ENCODE measurements at regions not wholly inside any gene's neighbourhood (a gene's known extent, or its start where the extent isn't known, plus 50 kb on each side); places are given as distances from the start of the nearest gene placed in this dataset.

- no peak for TF ChIP-seq CTCF (IDR thresholded peaks at IDR 0.05)
- Mint-ChIP-seq H3K9me3 (no peaks in the 10 kb centered on the region), H3K27me3 (peaks cover 8% of the 10 kb centered on the region), H3K4me1 (ENCODE audit: low read depth) (no peaks in the 10 kb centered on the region), H3K4me3 (no peak overlapping the region), H3K27ac (no peak overlapping the region), H3K36me3 (ENCODE audit: low read depth) (no peaks in the 10 kb centered on the region)
- no peak for DNase-seq
- CTCF ChIA-PET = no interaction called here
- intact Hi-C loops (cut with micrococcal nuclease) = no loop called here
- no peak for ATAC-seq
- POLR2A ChIA-PET = no interaction called here
These were observed 205.1 kb upstream of the CHD1 start for GRCh38 chr5:99133921-99134320.

- no peak for DNase-seq
- Mint-ChIP-seq H3K9me3 (no peaks in the 10 kb centered on the region), H3K27me3 (peaks cover 5% of the 10 kb centered on the region), H3K4me3 (no peak overlapping the region), H3K36me3 (ENCODE audit: low read depth) (no peaks in the 10 kb centered on the region), H3K27ac (no peak overlapping the region), H3K4me1 (ENCODE audit: low read depth) (no peaks in the 10 kb centered on the region)
- ChIA-PET CTCF (no interaction called here), POLR2A (interaction anchor here (1.2 kb wide), 1 partner anchor 12 kb away, joined by 3 read pairs; no protein-coding TSS in a partner anchor)
- no peak for TF ChIP-seq CTCF (IDR thresholded peaks at IDR 0.05)
- intact Hi-C loops (cut with micrococcal nuclease) = no loop called here
- ATAC-seq = peak; percentile 45
These were observed 201.1 kb upstream of the CHD1 start for GRCh38 chr5:99129768-99130501.

- ATAC-seq (no peak), DNase-seq (no peak)
- no peak for TF ChIP-seq CTCF (IDR thresholded peaks at IDR 0.05)
- POLR2A ChIA-PET = no interaction called here
- H3K27ac Mint-ChIP-seq = no peak overlapping the region
- no peak overlapping the region for H3K4me3 Mint-ChIP-seq
- intact Hi-C loops (cut with micrococcal nuclease) = no loop called here
- H3K9me3 Mint-ChIP-seq = no peaks in the 10 kb centered on the region
- H3K36me3 Mint-ChIP-seq (ENCODE audit: low read depth) = no peaks in the 10 kb centered on the region
- H3K27me3 Mint-ChIP-seq = peaks cover 2% of the 10 kb centered on the region
- CTCF ChIA-PET = no interaction called here
- H3K4me1 Mint-ChIP-seq (ENCODE audit: low read depth) = no peaks in the 10 kb centered on the region
These were observed 194.2 kb upstream of the CHD1 start for GRCh38 chr5:99122976-99123375.

GRCh38 chr5:99119326-99119725, 190.5 kb upstream of the CHD1 start:
- no peaks in the 10 kb centered on the region for H3K4me1 Mint-ChIP-seq (ENCODE audit: low read depth)
- no peaks in the 10 kb centered on the region for H3K9me3 Mint-ChIP-seq
- no peaks in the 10 kb centered on the region for H3K36me3 Mint-ChIP-seq (ENCODE audit: low read depth)
- TF ChIP-seq CTCF (IDR thresholded peaks at IDR 0.05) = no peak
- POLR2A ChIA-PET = no interaction called here
- CTCF ChIA-PET = no interaction called here
- intact Hi-C loops (cut with micrococcal nuclease) = no loop called here
- no peak overlapping the region for H3K4me3 Mint-ChIP-seq
- H3K27me3 Mint-ChIP-seq = peaks cover 2% of the 10 kb centered on the region
- ATAC-seq (no peak), DNase-seq (no peak)
- H3K27ac Mint-ChIP-seq = no peak overlapping the region

GRCh38 chr5:99116526-99116925, 187.7 kb upstream of the CHD1 start:
- CTCF ChIA-PET = no interaction called here

More at GRCh38 chr5:99116526-99116925, 187.7 kb upstream of the CHD1 start:
- H3K4me1 Mint-ChIP-seq (ENCODE audit: low read depth) = no peaks in the 10 kb centered on the region
- POLR2A ChIA-PET = no interaction called here
- H3K27ac Mint-ChIP-seq = no peak overlapping the region
- intact Hi-C loops (cut with micrococcal nuclease) = no loop called here
- TF ChIP-seq CTCF (IDR thresholded peaks at IDR 0.05) = no peak
- no peaks in the 10 kb centered on the region for H3K36me3 Mint-ChIP-seq (ENCODE audit: low read depth)
- no peak overlapping the region for H3K4me3 Mint-ChIP-seq
- no peak for DNase-seq
- H3K27me3 Mint-ChIP-seq = peaks cover 6% of the 10 kb centered on the region
- ATAC-seq = no peak
- no peaks in the 10 kb centered on the region for H3K9me3 Mint-ChIP-seq

Data from activated CD8-positive, alpha-beta T cell treated with anti-CD3 and anti-CD28 coated beads for 36 hours (primary cell).